GM12878 (cell line): ENCODE measurements at regions not wholly inside any gene's neighbourhood (a gene's known extent, or its start where the extent isn't known, plus 50 kb on each side); places are given as distances from the start of the nearest gene placed in this dataset.

Source experiments
- ATF7 ChIP-seq: fragments of 450-650 bp; IDR thresholded peaks from 2 replicates; pipeline ENCODE4 v1.6.1; 2016; ENCODE audit warnings: low read depth, mild to moderate bottlenecking
- BCL11A ChIP-seq: IDR thresholded peaks from 2 replicates; pipeline ENCODE4 v1.6.1; 2011; ENCODE audit warnings: low read depth, low read length
- BHLHE40 ChIP-seq, 2 experiments: fragments of 450-650 bp in 1 of 2; IDR thresholded peaks; 2 replicates each; pipeline ENCODE4 v1.6.1; 2011 to 2017; ENCODE audit warnings: low read depth in 2 of 2, borderline replicate concordance in 1 of 2, improper control_type of control experiment in 1 of 2, low read length in 1 of 2, mild to moderate bottlenecking in 1 of 2
- CTCF ChIP-seq, 3 experiments: IDR thresholded peaks in 2 of 3; conservative IDR thresholded peaks in 1 of 3; 2 replicates each; pipeline ENCODE4 v1.5.1; 2011; ENCODE audit warnings: low read depth in 3 of 3, low read length in 3 of 3, mild to moderate bottlenecking in 3 of 3, control low read depth in 2 of 3, moderate library complexity in 2 of 3, inconsistent platforms in 1 of 3, mixed read lengths in 1 of 3; ENCODE audit not compliant: control insufficient read depth in 2 of 3, insufficient read depth in 1 of 3; ENCODE audit errors: extremely low read depth in 1 of 3
- DPF2 ChIP-seq: fragments of 450-650 bp; IDR thresholded peaks from 2 replicates; pipeline ENCODE4 v1.6.1; 2017; ENCODE audit warnings: mild to moderate bottlenecking
- EED ChIP-seq: sonication (generic); IDR thresholded peaks from 2 replicates; pipeline ENCODE4 v1.6.1; 2016; ENCODE audit warnings: antibody characterized with exemption, low read depth
- IKZF1 ChIP-seq: fragments of 450-650 bp; conservative IDR thresholded peaks from 2 replicates; pipeline ENCODE4 v1.6.1; 2017; ENCODE audit warnings: antibody characterized with exemption, mild to moderate bottlenecking
- IRF3 ChIP-seq: fragments of 450-650 bp; IDR thresholded peaks from 2 replicates; pipeline ENCODE4 v1.6.1; 2014; ENCODE audit warnings: mild to moderate bottlenecking
- JUND ChIP-seq: IDR thresholded peaks from 2 replicates; pipeline ENCODE4 v1.6.1; 2012; ENCODE audit warnings: low read depth, mild to moderate bottlenecking, low read length, improper control_type of control experiment, moderate library complexity
- KLF5 ChIP-seq: fragments of 450-650 bp; IDR thresholded peaks from 2 replicates; pipeline ENCODE4 v1.6.1; 2014; ENCODE audit warnings: mild to moderate bottlenecking; ENCODE audit not compliant: partially characterized antibody
- MAX ChIP-seq: IDR thresholded peaks from 2 replicates; pipeline ENCODE4 v1.6.1; 2012; ENCODE audit warnings: low read depth, low read length, improper control_type of control experiment
- NBN ChIP-seq: fragments of 450-650 bp; IDR thresholded peaks from 2 replicates; pipeline ENCODE4 v1.6.1; 2016
- NFXL1 ChIP-seq: fragments of 450-650 bp; IDR thresholded peaks from 2 replicates; pipeline ENCODE4 v1.6.1; 2017; ENCODE audit warnings: antibody characterized with exemption, mild to moderate bottlenecking, borderline replicate concordance
- NKRF ChIP-seq: fragments of 450-650 bp; conservative IDR thresholded peaks from 2 replicates; pipeline ENCODE4 v1.6.1; 2017; ENCODE audit warnings: mild to moderate bottlenecking, moderate library complexity
- NR2F1 ChIP-seq: fragments of 450-650 bp; conservative IDR thresholded peaks from 2 replicates; pipeline ENCODE4 v1.6.1; 2017; ENCODE audit warnings: mild to moderate bottlenecking
- POLR2A ChIP-seq: IDR thresholded peaks from 2 replicates; pipeline ENCODE4 v1.6.1; 2011; ENCODE audit warnings: low read depth, mild to moderate bottlenecking, low read length
- RELA ChIP-seq: fragments of 450-650 bp; IDR thresholded peaks from 2 replicates; pipeline ENCODE4 v1.8.0; 2014; ENCODE audit warnings: borderline replicate concordance; ENCODE audit not compliant: partially characterized antibody
- REST ChIP-seq: IDR thresholded peaks from 2 replicates; pipeline ENCODE4 v1.6.1; 2012; ENCODE audit warnings: mild to moderate bottlenecking, low read depth, low read length
- RUNX3 ChIP-seq: IDR thresholded peaks from 2 replicates; pipeline ENCODE4 v1.6.1; 2012; ENCODE audit warnings: low read length, inconsistent platforms
- SMAD1 ChIP-seq: fragments of 450-650 bp; IDR thresholded peaks from 2 replicates; pipeline ENCODE4 v1.6.1; 2018; ENCODE audit warnings: mild to moderate bottlenecking, low read depth; ENCODE audit not compliant: partially characterized antibody
- SPI1 ChIP-seq: IDR thresholded peaks from 2 replicates; pipeline ENCODE4 v1.6.1; 2011; ENCODE audit warnings: low read depth, mild to moderate bottlenecking, low read length, moderate library complexity, borderline replicate concordance; ENCODE audit not compliant: insufficient read depth
- SREBF2 ChIP-seq: IDR thresholded peaks from 2 replicates; pipeline ENCODE4 v1.6.1; 2012; ENCODE audit warnings: mild to moderate bottlenecking, low read length
- ZNF217 ChIP-seq: fragments of 450-650 bp; IDR thresholded peaks from 2 replicates; pipeline ENCODE4 v1.6.1; 2017; ENCODE audit warnings: antibody characterized with exemption, mild to moderate bottlenecking
- ZNF274 ChIP-seq: IDR thresholded peaks from one replicate; pipeline ENCODE4 v1.8.0; 2011; ENCODE audit not compliant: insufficient read length, insufficient read depth

- TF ChIP-seq NKRF, result 0 out of 2 replicates have a peak, but pooled peaks have one; percentile 42
- 0 out of 2 replicates have a peak, but pooled peaks have one; percentile 10 for TF ChIP-seq EED
- no peak for TF ChIP-seq ZNF274
- TF ChIP-seq BHLHE40 (IDR thresholded peaks at IDR 0.05; ENCODE audit: borderline replicate concordance in 1 of 2, low read depth in 2 of 2, low read length in 1 of 2), result peak in 1 of 2 experiments; percentile 49; a peak in 2 of 4 replicates
- no peak for TF ChIP-seq NFXL1
- no peak for TF ChIP-seq SMAD1
- TF ChIP-seq DPF2, result peak; percentile 97
- peak; percentile 94 for TF ChIP-seq NBN
- peak; percentile 56 for TF ChIP-seq RELA
- no peak for TF ChIP-seq REST
- TF ChIP-seq ZNF217, result peak; percentile 22; the same call in 1 of the 2 replicates
- no peak for TF ChIP-seq POLR2A
- TF ChIP-seq JUND, result no peak
- TF ChIP-seq IRF3, result no peak
- TF ChIP-seq SREBF2, result no peak
- peak; percentile 30; the same call in 1 of the 2 replicates for TF ChIP-seq RUNX3
- no peak for TF ChIP-seq SPI1
- TF ChIP-seq NR2F1, result peak; percentile 86
- TF ChIP-seq ATF7, result peak; percentile 59
- no peak for TF ChIP-seq BCL11A
- no peak for TF ChIP-seq MAX
- no peak for TF ChIP-seq CTCF (IDR thresholded peaks at IDR 0.05 in 2 of 3, conservative IDR thresholded peaks at IDR 0.05 in 1 of 3; ENCODE audit: control insufficient read depth in 2 of 3, extremely low read depth in 1 of 3, insufficient read depth in 1 of 3, low read depth in 3 of 3, low read length in 3 of 3)
- peak; percentile 97 for TF ChIP-seq IKZF1
- no peak for TF ChIP-seq KLF5
Measured at GRCh38 chr6:170464524-170464979, 88.6 kb downstream of the PSMB1 start (continued).
